Ectodermal cell (in vitro differentiated cells): ENCODE measurements at regions not wholly inside any gene's neighbourhood (a gene's known extent, or its start where the extent isn't known, plus 50 kb on each side); places are given as distances from the start of the nearest gene placed in this dataset.

Experiments
- H3K27ac ChIP-seq: 2 replicates; pipeline ENCODE4 v1.7.0; 2013; ENCODE audit warnings: mild to moderate bottlenecking, low read depth, low read length; ENCODE audit not compliant: insufficient read depth, poor library complexity, severe bottlenecking
- H3K27me3 ChIP-seq: 2 replicates; pipeline ENCODE4 v1.7.0; 2013; ENCODE audit warnings: mild to moderate bottlenecking, low read length; ENCODE audit not compliant: insufficient read depth, control insufficient read depth, poor library complexity, severe bottlenecking
- H3K36me3 ChIP-seq: one replicate; pipeline ENCODE4 v1.7.0; 2013; ENCODE audit warnings: low read length; ENCODE audit not compliant: control insufficient read depth, insufficient read depth
- H3K4me1 ChIP-seq: one replicate; pipeline ENCODE4 v1.7.0; 2013; ENCODE audit warnings: low read length; ENCODE audit not compliant: control insufficient read depth, insufficient read depth
- H3K4me3 ChIP-seq: 2 replicates; pipeline ENCODE4 v1.7.0; 2013; ENCODE audit warnings: low read depth, low read length, control low read depth; ENCODE audit not compliant: insufficient read depth
- H3K9me3 ChIP-seq: 2 replicates; pipeline ENCODE4 v1.7.0; 2013; ENCODE audit warnings: mild to moderate bottlenecking, low read length, moderate library complexity; ENCODE audit not compliant: control insufficient read depth
- WGBS, 2 experiments: methylation state at CpG; one replicate each; pipeline ENCODE4 v1.1.7; 2013; ENCODE audit warnings: missing lambda C conversion rate in 2 of 2; 5-methylcytosine and 5-hydroxymethylcytosine counted together

- no peaks in the 10 kb centered on the region for H3K9me3 ChIP-seq
- no peak overlapping the region for H3K27ac ChIP-seq
- H3K36me3 ChIP-seq, result no peaks in the 10 kb centered on the region
- 89% methylated on average over 1 of the region's 1 CpG; no CpG with 5 or more reads in 1 of the 2 experiments for WGBS, 2 experiments
- H3K27me3 ChIP-seq, result no peaks in the 10 kb centered on the region
- H3K4me3 ChIP-seq, result no peak overlapping the region
- H3K4me1 ChIP-seq, result no peaks in the 10 kb centered on the region
Measured at GRCh38 chr2:155810411-155810810, 522.1 kb downstream of the NR4A2 start.

GRCh38 chr2:155802888-155803287, 529.6 kb downstream of the NR4A2 start:
- H3K27me3 ChIP-seq, result no peaks in the 10 kb centered on the region
- H3K27ac ChIP-seq, result no peak overlapping the region
- no peaks in the 10 kb centered on the region for H3K9me3 ChIP-seq
- H3K36me3 ChIP-seq, result no peaks in the 10 kb centered on the region
- H3K4me3 ChIP-seq, result no peak overlapping the region
- WGBS, 2 experiments, result 92 to 93% methylated on average over 5 of the region's 5 CpGs
- no peaks in the 10 kb centered on the region for H3K4me1 ChIP-seq

- H3K27me3 ChIP-seq, result no peaks in the 10 kb centered on the region
- H3K36me3 ChIP-seq, result no peaks in the 10 kb centered on the region
- H3K9me3 ChIP-seq, result no peaks in the 10 kb centered on the region
- H3K4me3 ChIP-seq, result no peak overlapping the region
- no peak overlapping the region for H3K27ac ChIP-seq
- WGBS, 2 experiments, result 87 to 100% methylated on average over 1 of the region's 1 CpG
- no peaks in the 10 kb centered on the region for H3K4me1 ChIP-seq
Measured at GRCh38 chr2:155792666-155793065, 539.9 kb downstream of the NR4A2 start.

GRCh38 chr2:155770516-155770915, 562.0 kb downstream of the NR4A2 start:
- H3K36me3 ChIP-seq, result no peaks in the 10 kb centered on the region
- no peaks in the 10 kb centered on the region for H3K27me3 ChIP-seq
- H3K4me3 ChIP-seq, result no peak overlapping the region
- no peaks in the 10 kb centered on the region for H3K4me1 ChIP-seq
- H3K27ac ChIP-seq, result no peak overlapping the region
- WGBS, 2 experiments, result 100% methylated on average over 1 of the region's 1 CpG
- H3K9me3 ChIP-seq, result no peaks in the 10 kb centered on the region

GRCh38 chr2:155766342-155767115, 566.0 kb downstream of the NR4A2 start:
- Histone ChIP-seq H3K9me3 (no peaks in the 10 kb centered on the region), H3K27ac (no peak overlapping the region), H3K36me3 (no peaks in the 10 kb centered on the region), H3K4me1 (no peaks in the 10 kb centered on the region), H3K27me3 (no peaks in the 10 kb centered on the region), H3K4me3 (no peak overlapping the region)
- 82 to 84% methylated on average over 8 of the region's 8 CpGs for WGBS, 2 experiments

- no peak overlapping the region for H3K27ac ChIP-seq
- no peak overlapping the region for H3K4me3 ChIP-seq
- H3K4me1 ChIP-seq, result no peaks in the 10 kb centered on the region
- no peaks in the 10 kb centered on the region for H3K27me3 ChIP-seq
- no peaks in the 10 kb centered on the region for H3K9me3 ChIP-seq
- H3K36me3 ChIP-seq, result no peaks in the 10 kb centered on the region
Measured at GRCh38 chr2:155755481-155755880, 577.0 kb downstream of the NR4A2 start.

GRCh38 chr2:155748131-155748530, 584.4 kb downstream of the NR4A2 start:
- 65 to 69% methylated on average over 4 of the region's 4 CpGs for WGBS, 2 experiments
- Histone ChIP-seq H3K27ac (no peak overlapping the region), H3K4me1 (no peaks in the 10 kb centered on the region), H3K9me3 (no peaks in the 10 kb centered on the region), H3K4me3 (no peak overlapping the region), H3K36me3 (no peaks in the 10 kb centered on the region), H3K27me3 (no peaks in the 10 kb centered on the region)

- no peak overlapping the region for H3K27ac ChIP-seq
- no peaks in the 10 kb centered on the region for H3K9me3 ChIP-seq
- 93 to 99% methylated on average over 3 of the region's 3 CpGs for WGBS, 2 experiments
- no peaks in the 10 kb centered on the region for H3K27me3 ChIP-seq
- no peak overlapping the region for H3K4me3 ChIP-seq
- H3K4me1 ChIP-seq, result no peaks in the 10 kb centered on the region
- no peaks in the 10 kb centered on the region for H3K36me3 ChIP-seq
Measured at GRCh38 chr2:155747531-155747930, 585.0 kb downstream of the NR4A2 start.

- WGBS, 2 experiments, result 49 to 63% methylated on average over 4 of the region's 4 CpGs
- no peaks in the 10 kb centered on the region for H3K27me3 ChIP-seq
- no peaks in the 10 kb centered on the region for H3K9me3 ChIP-seq
- H3K4me3 ChIP-seq, result no peak overlapping the region
- H3K27ac ChIP-seq, result peak overlapping the region; percentile 44
- no peaks in the 10 kb centered on the region for H3K36me3 ChIP-seq
- H3K4me1 ChIP-seq, result peaks cover 6% of the 10 kb centered on the region
Measured at GRCh38 chr2:155733091-155733853, 599.2 kb downstream of the NR4A2 start.

GRCh38 chr2:155730804-155731203, 601.7 kb downstream of the NR4A2 start:
- Histone ChIP-seq H3K9me3 (no peaks in the 10 kb centered on the region), H3K36me3 (no peaks in the 10 kb centered on the region), H3K4me3 (no peak overlapping the region), H3K27ac (no peak overlapping the region), H3K4me1 (peaks cover 9% of the 10 kb centered on the region), H3K27me3 (no peaks in the 10 kb centered on the region)
- WGBS, 2 experiments, result 77 to 86% methylated on average over 3 to 5 of the region's 5 CpGs
